GM12865 (cell line): ENCODE measurements at regions not wholly inside any gene's neighbourhood (a gene's known extent, or its start where the extent isn't known, plus 50 kb on each side); places are given as distances from the start of the nearest gene placed in this dataset.

ENCODE experiments used
- DNase-seq: peaks from one replicate; pipeline ENCODE4 v3.0.0; 2010; ENCODE audit warnings: low read depth
- H3K4me3 ChIP-seq: 2 replicates; pipeline ENCODE4 v1.5.1; 2011; ENCODE audit warnings: mild to moderate bottlenecking, low read depth, low read length, control low read depth
- CTCF ChIP-seq: IDR thresholded peaks from 2 replicates; pipeline ENCODE4 v1.5.1; 2011; ENCODE audit warnings: low read length, control low read depth, low read depth, inconsistent platforms; ENCODE audit not compliant: insufficient read depth; ENCODE audit errors: missing control alignments

GRCh38 chr16:77645764-77646163 is 76.5 kb upstream of the NUDT7 start:
- no peak for DNase-seq
- no peak overlapping the region for H3K4me3 ChIP-seq
- TF ChIP-seq CTCF, result no peak

GRCh38 chr16:77647726-77648125 is 74.6 kb upstream of the NUDT7 start:
- TF ChIP-seq CTCF, result no peak
- no peak overlapping the region for H3K4me3 ChIP-seq
- no peak for DNase-seq

GRCh38 chr16:77650761-77651160 is 71.6 kb upstream of the NUDT7 start:
- no peak overlapping the region for H3K4me3 ChIP-seq
- DNase-seq, result no peak
- no peak for TF ChIP-seq CTCF

GRCh38 chr16:77652399-77652798 is 69.9 kb upstream of the NUDT7 start:
- no peak for DNase-seq
- no peak for TF ChIP-seq CTCF
- H3K4me3 ChIP-seq, result no peak overlapping the region

GRCh38 chr16:77657016-77657415 is 65.3 kb upstream of the NUDT7 start:
- no peak for TF ChIP-seq CTCF
- peak; percentile 22 for DNase-seq
- no peak overlapping the region for H3K4me3 ChIP-seq

GRCh38 chr16:77660311-77660710 is 62.0 kb upstream of the NUDT7 start:
- no peak overlapping the region for H3K4me3 ChIP-seq
- peak; percentile 20 for TF ChIP-seq CTCF
- peak; percentile 9 for DNase-seq

GRCh38 chr16:77662246-77662645 is 60.1 kb upstream of the NUDT7 start:
- DNase-seq, result no peak
- no peak for TF ChIP-seq CTCF
- H3K4me3 ChIP-seq, result no peak overlapping the region
